H9 (cell line): ENCODE measurements at regions not wholly inside any gene's neighbourhood (a gene's known extent, or its start where the extent isn't known, plus 50 kb on each side); places are given as distances from the start of the nearest gene placed in this dataset.
"Not testable (repeated sequence)": the region's sequence is repeated elsewhere in the genome, so short reads cannot be mapped to it uniquely, and the experiment has no call there.

Experiments used
- DNase-seq: peaks from one replicate; pipeline ENCODE4 v3.0.0-alpha.2; 2017
- H2AFZ ChIP-seq: one replicate; pipeline ENCODE4 v1.6.1; 2013; ENCODE audit warnings: mild to moderate bottlenecking, low read length, control low read depth, moderate library complexity
- H2AK5ac ChIP-seq: 2 replicates; pipeline ENCODE4 v1.6.1; 2013; ENCODE audit warnings: low read length, control low read depth, mixed read lengths; ENCODE audit not compliant: insufficient read length
- H2BK120ac ChIP-seq: one replicate; pipeline ENCODE4 v1.6.1; 2013; ENCODE audit warnings: low read depth, mild to moderate bottlenecking, low read length, control low read depth, inconsistent platforms; ENCODE audit not compliant: poor library complexity, severe bottlenecking
- H2BK12ac ChIP-seq: 2 replicates; pipeline ENCODE4 v1.6.1; 2013; ENCODE audit warnings: low read length, control low read depth, mixed read lengths, low read depth; ENCODE audit not compliant: insufficient read length
- H2BK15ac ChIP-seq: 2 replicates; pipeline ENCODE4 v1.6.1; 2013; ENCODE audit warnings: low read depth, low read length, control low read depth
- H2BK20ac ChIP-seq: one replicate; pipeline ENCODE4 v1.6.1; 2013; ENCODE audit warnings: low read depth, mild to moderate bottlenecking, low read length, control low read depth, inconsistent platforms; ENCODE audit not compliant: poor library complexity, severe bottlenecking
- H2BK5ac ChIP-seq: 2 replicates; pipeline ENCODE4 v1.6.1; 2013; ENCODE audit warnings: low read length, control low read depth, mixed read lengths; ENCODE audit not compliant: insufficient read length
- H3K14ac ChIP-seq: 2 replicates; pipeline ENCODE4 v1.6.1; 2013; ENCODE audit warnings: low read length, control low read depth; ENCODE audit not compliant: insufficient read depth
- H3K18ac ChIP-seq: 2 replicates; pipeline ENCODE4 v1.6.1; 2013; ENCODE audit warnings: low read depth, mild to moderate bottlenecking, mixed read lengths, low read length, control low read depth; ENCODE audit not compliant: insufficient read length
- H3K23ac ChIP-seq: 2 replicates; pipeline ENCODE4 v1.6.1; 2013; ENCODE audit warnings: low read length, control low read depth, mixed read lengths, low read depth; ENCODE audit not compliant: insufficient read length
- H3K23me2 ChIP-seq: 2 replicates; pipeline ENCODE4 v1.6.1; 2013; ENCODE audit warnings: low read depth, mild to moderate bottlenecking, mixed read lengths, low read length, control low read depth; ENCODE audit not compliant: insufficient read length, poor library complexity, severe bottlenecking
- H3K27ac ChIP-seq: 2 replicates; pipeline ENCODE4 v1.5.1; 2013; ENCODE audit warnings: low read length, control low read depth, mixed read lengths, low read depth; ENCODE audit not compliant: insufficient read length
- H3K27me3 ChIP-seq: 2 replicates; pipeline ENCODE4 v1.6.1; 2013; ENCODE audit warnings: low read length, control low read depth, inconsistent platforms; ENCODE audit not compliant: insufficient read depth
- H3K4ac ChIP-seq: 2 replicates; pipeline ENCODE4 v1.6.1; 2013; ENCODE audit warnings: low read depth, mild to moderate bottlenecking, control low read depth, inconsistent platforms, low read length, moderate library complexity
- H3K4me1 ChIP-seq: 2 replicates; pipeline ENCODE4 v1.6.1; 2013; ENCODE audit warnings: low read length, control low read depth, inconsistent platforms; ENCODE audit not compliant: insufficient read depth
- H3K4me2 ChIP-seq: 2 replicates; pipeline ENCODE4 v1.6.1; 2013; ENCODE audit warnings: low read length, control low read depth, mixed read lengths; ENCODE audit not compliant: insufficient read length, insufficient read depth
- H3K56ac ChIP-seq: 2 replicates; pipeline ENCODE4 v1.6.1; 2013; ENCODE audit warnings: low read depth, mild to moderate bottlenecking, mixed read lengths, low read length, control low read depth; ENCODE audit not compliant: insufficient read length
- H3K79me1 ChIP-seq: 2 replicates; pipeline ENCODE4 v1.6.1; 2013; ENCODE audit warnings: low read depth, mild to moderate bottlenecking, moderate library complexity, low read length, control low read depth, inconsistent platforms; ENCODE audit not compliant: insufficient read depth, poor library complexity, severe bottlenecking
- H3K79me2 ChIP-seq: 2 replicates; pipeline ENCODE4 v1.6.1; 2013; ENCODE audit warnings: low read length, control low read depth, inconsistent platforms; ENCODE audit not compliant: insufficient read depth
- H3K9ac ChIP-seq: 2 replicates; pipeline ENCODE4 v1.6.1; 2013; ENCODE audit warnings: low read length, control low read depth, mixed read lengths; ENCODE audit not compliant: insufficient read length; ENCODE audit errors: extremely low read depth
- H3K9me3 ChIP-seq: one replicate; pipeline ENCODE4 v1.6.1; 2013; ENCODE audit warnings: low read depth, low read length, inconsistent platforms; ENCODE audit not compliant: control insufficient read depth
- H3T11ph ChIP-seq: one replicate; pipeline ENCODE4 v1.6.1; 2013; ENCODE audit warnings: mild to moderate bottlenecking, low read length, control low read depth, inconsistent platforms
- H4K20me1 ChIP-seq: one replicate; pipeline ENCODE4 v1.6.1; 2013; ENCODE audit not compliant: control insufficient read depth, insufficient read length, insufficient read depth
- H4K5ac ChIP-seq: 2 replicates; pipeline ENCODE4 v1.6.1; 2013; ENCODE audit warnings: low read depth, mild to moderate bottlenecking, mixed read lengths, low read length, control low read depth; ENCODE audit not compliant: insufficient read length
- H4K8ac ChIP-seq: replicated peaks from 2 replicates; pipeline ENCODE4 v1.6.1; 2013; ENCODE audit warnings: low read length, control low read depth, mixed read lengths, low read depth; ENCODE audit not compliant: insufficient read length
- H4K91ac ChIP-seq: 2 replicates; pipeline ENCODE4 v1.6.1; 2013; ENCODE audit warnings: low read depth, mild to moderate bottlenecking, moderate library complexity, mixed read lengths, low read length, control low read depth; ENCODE audit not compliant: insufficient read length
- H3K27ac Mint-ChIP-seq, 3 experiments: 2 replicates in 2 of 3; 3 replicates in 1 of 3; pipeline ENCODE4 v1.8.0; 2020 to 2021; ENCODE audit warnings: mixed read lengths in 3 of 3, mild to moderate bottlenecking in 1 of 3, moderate library complexity in 1 of 3
- H3K27me3 Mint-ChIP-seq: 2 replicates; pipeline ENCODE4 v1.8.0; 2021; ENCODE audit warnings: low read depth, mild to moderate bottlenecking, moderate library complexity, mixed read lengths
- H3K36me3 Mint-ChIP-seq, 3 experiments: 2 replicates in 2 of 3; 3 replicates in 1 of 3; pipeline ENCODE4 v1.8.0; 2020 to 2021; ENCODE audit warnings: low read depth in 3 of 3, mixed read lengths in 3 of 3; ENCODE audit not compliant: insufficient read depth in 1 of 3
- H3K4me1 Mint-ChIP-seq, 2 experiments: 2 replicates each; pipeline ENCODE4 v1.8.0; 2020; ENCODE audit warnings: mixed read lengths in 2 of 2
- H3K4me3 Mint-ChIP-seq, 2 experiments: 2 replicates in 1 of 2; 3 replicates in 1 of 2; pipeline ENCODE4 v1.8.0; 2020 to 2021; ENCODE audit warnings: mild to moderate bottlenecking in 2 of 2, mixed read lengths in 2 of 2, moderate library complexity in 1 of 2
- H3K9me3 Mint-ChIP-seq, 2 experiments: 2 replicates in 1 of 2; 3 replicates in 1 of 2; pipeline ENCODE4 v1.8.0; 2020; ENCODE audit warnings: mild to moderate bottlenecking in 2 of 2, mixed read lengths in 2 of 2, moderate library complexity in 1 of 2
- WGBS: extraction: QIAGEN DNeasy Blood & Tissue Kit; methylation state at CpG from one replicate; pipeline ENCODE4 v1.1.7; 2013; ENCODE audit warnings: missing lambda C conversion rate, low lambda C conversion rate, mixed read lengths; ENCODE audit not compliant: insufficient read length; ENCODE audit errors: extremely low coverage; 5-methylcytosine and 5-hydroxymethylcytosine counted together
- TF ChIP-seq, protein P1 (sequence below): fragments of 200-600 bp; sonication (generic); conservative IDR thresholded peaks from 3 replicates; pipeline ENCODE4 v1.8.0; 2021; ENCODE audit warnings: antibody characterized with exemption, mild to moderate bottlenecking

DNA sequence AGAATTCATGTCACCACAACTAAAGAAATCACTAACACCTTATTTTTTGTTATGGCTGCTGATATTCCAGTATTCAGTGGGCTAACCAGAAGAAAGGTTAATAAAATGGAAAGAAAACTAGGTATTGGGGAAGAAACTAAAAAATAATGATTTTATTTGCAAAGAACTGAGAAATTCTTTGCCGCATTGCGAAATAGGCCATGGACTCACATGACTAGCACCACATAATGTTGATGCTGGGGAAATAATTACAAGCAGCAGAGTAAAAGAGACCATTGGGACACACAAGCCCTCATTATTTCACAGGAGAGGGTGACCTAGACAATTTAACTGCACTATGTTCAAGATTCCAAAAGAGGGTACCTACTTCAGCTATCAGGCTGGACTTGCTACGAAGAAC lies 1411.5 kb downstream of the SLITRK5 start:
- H2BK120ac ChIP-seq: no peak overlapping the region
- no CpG with 5 or more reads among the region's 3 CpGs for WGBS
- H4K8ac ChIP-seq: no peak overlapping the region
- H3K9ac ChIP-seq: no peak overlapping the region
- H3K27me3 ChIP-seq: no peaks in the 10 kb centered on the region
- no peak overlapping the region for H2AK5ac ChIP-seq
- H3K36me3 Mint-ChIP-seq: peaks cover 2 to 5% (median 4%) of the 10 kb centered on the region in 3 experiments; a peak in 5 of 7 replicates
- H4K5ac ChIP-seq: no peak overlapping the region
- no peak overlapping the region for H3K4ac ChIP-seq
- no peak overlapping the region for H3T11ph ChIP-seq
- H4K91ac ChIP-seq: no peak overlapping the region
- H3K23me2 ChIP-seq: no peaks in the 10 kb centered on the region
- H3K27ac ChIP-seq: no peak overlapping the region
- no peak overlapping the region for H3K56ac ChIP-seq
- H3K4me1 Mint-ChIP-seq: peaks cover 6 to 7% of the 10 kb centered on the region in 2 experiments
- H2BK12ac ChIP-seq: no peak overlapping the region
- no peaks in the 10 kb centered on the region for H3K79me2 ChIP-seq
- H3K79me1 ChIP-seq: no peaks in the 10 kb centered on the region
- no peak overlapping the region for H3K4me3 Mint-ChIP-seq
- no peak overlapping the region for H3K23ac ChIP-seq
- no peak overlapping the region for H2AFZ ChIP-seq
- peaks cover 4% of the 10 kb centered on the region in 2 experiments; a peak in 4 of 5 replicates for H3K9me3 Mint-ChIP-seq
- H2BK20ac ChIP-seq: no peak overlapping the region
- no peak overlapping the region for H3K18ac ChIP-seq
- no peak for DNase-seq
- no peak overlapping the region for H3K4me2 ChIP-seq
- H4K20me1 ChIP-seq: no peaks in the 10 kb centered on the region
- H3K14ac ChIP-seq: no peak overlapping the region
- no peak overlapping the region for H3K27ac Mint-ChIP-seq
- H2BK15ac ChIP-seq: no peak overlapping the region
- H2BK5ac ChIP-seq: no peak overlapping the region
- no peaks in the 10 kb centered on the region for H3K4me1 ChIP-seq
- H3K9me3 ChIP-seq: no peaks in the 10 kb centered on the region
- no peaks in the 10 kb centered on the region for H3K27me3 Mint-ChIP-seq
- TF ChIP-seq, protein P1, sequence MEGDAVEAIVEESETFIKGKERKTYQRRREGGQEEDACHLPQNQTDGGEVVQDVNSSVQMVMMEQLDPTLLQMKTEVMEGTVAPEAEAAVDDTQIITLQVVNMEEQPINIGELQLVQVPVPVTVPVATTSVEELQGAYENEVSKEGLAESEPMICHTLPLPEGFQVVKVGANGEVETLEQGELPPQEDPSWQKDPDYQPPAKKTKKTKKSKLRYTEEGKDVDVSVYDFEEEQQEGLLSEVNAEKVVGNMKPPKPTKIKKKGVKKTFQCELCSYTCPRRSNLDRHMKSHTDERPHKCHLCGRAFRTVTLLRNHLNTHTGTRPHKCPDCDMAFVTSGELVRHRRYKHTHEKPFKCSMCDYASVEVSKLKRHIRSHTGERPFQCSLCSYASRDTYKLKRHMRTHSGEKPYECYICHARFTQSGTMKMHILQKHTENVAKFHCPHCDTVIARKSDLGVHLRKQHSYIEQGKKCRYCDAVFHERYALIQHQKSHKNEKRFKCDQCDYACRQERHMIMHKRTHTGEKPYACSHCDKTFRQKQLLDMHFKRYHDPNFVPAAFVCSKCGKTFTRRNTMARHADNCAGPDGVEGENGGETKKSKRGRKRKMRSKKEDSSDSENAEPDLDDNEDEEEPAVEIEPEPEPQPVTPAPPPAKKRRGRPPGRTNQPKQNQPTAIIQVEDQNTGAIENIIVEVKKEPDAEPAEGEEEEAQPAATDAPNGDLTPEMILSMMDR: no peak

DNA sequence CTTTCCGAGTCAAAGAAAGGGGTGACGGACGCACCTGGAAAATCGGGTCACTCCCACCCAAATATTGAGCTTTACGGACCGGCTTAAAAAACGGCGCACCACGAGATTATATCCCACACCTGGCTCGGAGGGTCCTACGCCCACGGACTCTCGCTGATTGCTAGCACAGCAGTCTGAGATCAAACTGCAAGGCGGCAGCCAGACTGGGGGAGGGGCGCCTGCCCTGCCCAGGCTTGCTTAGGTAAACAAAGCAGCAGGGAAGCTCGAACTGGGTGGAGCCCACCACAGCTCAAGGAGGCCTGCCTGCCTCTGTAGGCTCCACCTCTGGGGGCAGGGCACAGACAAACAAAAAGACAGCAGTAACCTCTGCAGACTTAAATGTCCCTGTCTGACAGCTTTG lies 1416.9 kb downstream of the SLITRK5 start:
- not testable (repeated sequence) for H4K8ac ChIP-seq, H3K79me1 ChIP-seq, H2AK5ac ChIP-seq, H4K20me1 ChIP-seq, H3K4me2 ChIP-seq, H3K18ac ChIP-seq, H2BK20ac ChIP-seq, H3K4me1 ChIP-seq, H2AFZ ChIP-seq, H3T11ph ChIP-seq, H3K36me3 Mint-ChIP-seq, H3K23ac ChIP-seq, H3K27ac Mint-ChIP-seq, H3K9ac ChIP-seq, H3K27ac ChIP-seq, H3K14ac ChIP-seq, H3K27me3 ChIP-seq, H3K23me2 ChIP-seq, H4K5ac ChIP-seq, H3K4me1 Mint-ChIP-seq, H2BK15ac ChIP-seq, H4K91ac ChIP-seq, H3K27me3 Mint-ChIP-seq, H3K4ac ChIP-seq, H3K79me2 ChIP-seq, H3K56ac ChIP-seq, H2BK5ac ChIP-seq, H2BK120ac ChIP-seq, H3K9me3 ChIP-seq, H3K9me3 Mint-ChIP-seq, H2BK12ac ChIP-seq
- H3K4me3 Mint-ChIP-seq: peak overlapping the region in 1 of 2 experiments; percentile 47; a peak in 2 of 5 replicates
- DNase-seq: peak; percentile 33
- no CpG with 5 or more reads among the region's 16 CpGs for WGBS
